ENCODE measurements at regions not wholly inside any gene's neighbourhood (a gene's known extent, or its start where the extent isn't known, plus 50 kb on each side); places are given as distances from the start of the nearest gene placed in this dataset.

DNA sequence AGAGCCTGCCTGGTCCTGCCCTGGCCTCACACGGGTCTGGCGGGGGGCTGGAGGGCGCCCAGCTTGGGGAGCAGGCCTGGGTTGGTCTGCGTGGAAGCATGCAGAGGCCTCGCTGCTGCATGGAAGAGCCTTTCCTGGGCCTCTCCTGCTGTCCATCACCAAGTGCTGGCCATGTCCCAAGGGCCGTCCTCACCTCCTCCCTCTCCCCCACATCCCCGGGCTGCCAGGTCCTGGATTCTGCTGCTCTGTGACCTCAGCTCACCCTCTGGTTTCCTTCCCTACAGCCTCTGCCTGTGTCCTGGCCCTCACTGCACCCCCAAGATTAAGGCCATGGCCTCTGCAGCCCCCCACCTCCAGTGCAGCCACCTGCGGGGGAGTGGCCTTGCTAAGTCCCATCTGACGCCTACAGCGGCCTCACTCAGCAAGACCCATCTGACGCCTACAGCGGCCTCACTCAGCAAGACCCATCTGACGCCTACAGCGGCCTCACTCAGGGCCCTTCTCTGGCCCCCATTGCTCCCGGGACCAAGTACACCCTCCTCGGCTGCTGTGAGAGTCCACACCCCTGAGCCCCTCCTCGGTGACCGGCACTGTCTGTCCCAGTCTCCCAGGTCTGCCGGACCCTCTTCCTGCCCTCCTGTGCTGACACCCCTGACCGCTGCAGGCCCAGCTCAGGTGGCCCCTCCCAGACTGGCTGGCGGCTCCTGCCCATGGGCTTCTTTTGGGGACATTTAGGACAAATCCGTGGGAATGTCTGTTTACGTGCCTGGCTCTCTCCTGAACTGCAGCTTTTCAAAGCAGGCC, 119.5 kb upstream of the B3GAT1 start:
- Histone ChIP-seq H3K27ac (no peak overlapping the region), H3K9me3 (no peaks in the 10 kb centered on the region), H3K27me3 (replicated peaks; ENCODE audit: insufficient read depth) (no peaks in the 10 kb centered on the region), H3K4me3 (no peak overlapping the region), H3K4me1 (replicated peaks) (no peaks in the 10 kb centered on the region), H3K36me3 (no peaks in the 10 kb centered on the region)
- intact Hi-C loops (cut with DNase I), result no loop called here
- no peak for DNase-seq (ENCODE audit: low spot score)
- TF ChIP-seq, protein P1, sequence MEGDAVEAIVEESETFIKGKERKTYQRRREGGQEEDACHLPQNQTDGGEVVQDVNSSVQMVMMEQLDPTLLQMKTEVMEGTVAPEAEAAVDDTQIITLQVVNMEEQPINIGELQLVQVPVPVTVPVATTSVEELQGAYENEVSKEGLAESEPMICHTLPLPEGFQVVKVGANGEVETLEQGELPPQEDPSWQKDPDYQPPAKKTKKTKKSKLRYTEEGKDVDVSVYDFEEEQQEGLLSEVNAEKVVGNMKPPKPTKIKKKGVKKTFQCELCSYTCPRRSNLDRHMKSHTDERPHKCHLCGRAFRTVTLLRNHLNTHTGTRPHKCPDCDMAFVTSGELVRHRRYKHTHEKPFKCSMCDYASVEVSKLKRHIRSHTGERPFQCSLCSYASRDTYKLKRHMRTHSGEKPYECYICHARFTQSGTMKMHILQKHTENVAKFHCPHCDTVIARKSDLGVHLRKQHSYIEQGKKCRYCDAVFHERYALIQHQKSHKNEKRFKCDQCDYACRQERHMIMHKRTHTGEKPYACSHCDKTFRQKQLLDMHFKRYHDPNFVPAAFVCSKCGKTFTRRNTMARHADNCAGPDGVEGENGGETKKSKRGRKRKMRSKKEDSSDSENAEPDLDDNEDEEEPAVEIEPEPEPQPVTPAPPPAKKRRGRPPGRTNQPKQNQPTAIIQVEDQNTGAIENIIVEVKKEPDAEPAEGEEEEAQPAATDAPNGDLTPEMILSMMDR (IDR thresholded peaks at IDR 0.05), result no peak
- TF ChIP-seq POLR2AphosphoS5 (IDR thresholded peaks at IDR 0.05), result no peak
- WGBS, result 70% methylated on average over 21 of the region's 23 CpGs

DNA sequence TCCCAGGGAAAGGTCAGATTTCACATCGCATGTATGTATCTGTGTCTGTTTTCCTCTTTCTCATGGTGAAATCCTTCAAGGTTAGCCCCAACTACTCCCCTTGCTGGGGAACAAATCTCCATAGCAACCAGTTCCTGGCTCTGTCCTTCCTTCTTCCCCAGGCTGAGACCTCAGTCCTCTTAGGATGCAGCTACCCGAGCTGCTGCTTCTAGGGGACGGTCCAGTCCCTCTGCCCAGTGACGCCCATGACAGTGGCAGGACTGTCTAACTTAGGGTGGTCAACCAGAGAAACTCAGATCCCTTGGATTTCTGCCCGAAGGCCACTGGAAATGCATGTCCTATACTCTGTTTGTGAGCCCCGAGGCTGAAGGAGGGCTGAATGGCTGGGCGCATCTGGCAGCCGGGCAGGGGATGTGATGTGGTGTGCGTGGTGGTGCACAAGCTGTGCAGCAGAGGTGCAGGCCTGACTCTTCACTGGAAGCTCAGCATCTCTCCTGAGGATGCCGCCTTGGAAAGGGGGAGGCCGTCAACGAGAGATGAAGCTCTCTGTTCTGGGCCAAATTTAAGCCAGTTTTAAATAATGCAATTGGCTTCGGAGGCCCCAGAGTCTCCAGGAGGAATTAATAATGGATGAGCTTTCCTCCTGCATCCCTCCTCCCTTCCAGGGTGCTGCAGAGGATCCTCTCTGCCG, 118.7 kb upstream of the B3GAT1 start:
- no peak overlapping the region for H3K4me3 ChIP-seq
- TF ChIP-seq POLR2A (IDR thresholded peaks at IDR 0.05), result no peak
- TF ChIP-seq POLR2AphosphoS5 (IDR thresholded peaks at IDR 0.05), result no peak
- TF ChIP-seq, protein P1 (IDR thresholded peaks at IDR 0.05), result no peak
- no peaks in the 10 kb centered on the region for H3K36me3 ChIP-seq
- no peaks in the 10 kb centered on the region for H3K4me1 ChIP-seq (replicated peaks)
- DNase-seq (ENCODE audit: low spot score), result no peak
- H3K27ac ChIP-seq, result no peak overlapping the region
- no peaks in the 10 kb centered on the region for H3K27me3 ChIP-seq (replicated peaks; ENCODE audit: insufficient read depth)
- H3K9me3 ChIP-seq, result no peaks in the 10 kb centered on the region
- intact Hi-C loops (cut with DNase I), result no loop called here
- WGBS, result 64% methylated on average over 14 of the region's 14 CpGs

DNA sequence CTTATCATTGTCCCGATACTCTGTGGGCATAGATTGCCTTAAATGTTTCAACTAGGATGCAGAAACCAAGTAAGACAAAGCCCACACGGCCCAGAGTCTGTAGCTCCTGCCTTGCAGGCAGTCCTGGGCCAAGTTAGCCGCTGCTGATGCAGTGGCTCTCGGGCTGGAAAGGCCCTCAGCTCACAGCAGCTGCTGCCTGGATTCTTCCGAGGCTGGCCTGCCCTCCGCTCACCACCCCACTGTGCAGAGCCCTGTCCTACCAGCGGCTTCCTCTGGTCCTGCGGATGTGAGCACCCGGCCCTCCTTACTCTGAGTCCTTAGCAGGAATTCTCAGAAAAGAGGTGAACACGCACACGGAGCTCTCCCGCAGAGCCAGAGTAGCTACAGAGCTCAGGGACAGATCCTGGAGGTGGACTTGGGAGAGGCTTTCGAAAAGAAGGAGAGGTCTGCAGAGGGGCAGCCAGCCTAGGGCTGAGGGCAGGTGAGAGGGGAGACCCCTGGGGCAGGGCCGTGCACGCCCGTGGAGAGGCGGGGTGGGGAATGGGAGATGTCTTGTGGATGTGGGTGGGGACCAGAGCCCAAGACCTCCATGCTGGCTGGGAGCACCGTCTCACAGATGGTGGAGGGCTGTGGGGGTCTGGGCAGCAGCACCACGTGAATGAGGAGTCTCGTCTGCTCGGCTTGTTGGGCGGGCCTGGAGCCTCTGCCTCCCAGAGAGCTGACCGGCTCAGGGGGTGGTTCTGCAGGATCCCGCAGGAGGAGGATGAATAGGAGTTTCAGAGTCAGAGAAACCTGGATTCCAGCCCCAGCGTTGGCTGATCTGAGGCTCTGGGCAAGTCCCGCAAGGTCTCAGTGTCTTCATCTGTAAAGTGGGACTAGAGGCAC, 117.4 kb upstream of the B3GAT1 start:
- no peaks in the 10 kb centered on the region for H3K4me1 ChIP-seq (replicated peaks)
- H3K27ac ChIP-seq, result no peak overlapping the region
- H3K4me3 ChIP-seq, result no peak overlapping the region
- whole genome bisulfite sequencing, result 83% methylated on average over 26 of the region's 26 CpGs
- DNase-seq (ENCODE audit: low spot score), result no peak
- intact Hi-C loops (cut with DNase I), result no loop called here
- H3K9me3 ChIP-seq, result no peaks in the 10 kb centered on the region
- no peaks in the 10 kb centered on the region for H3K27me3 ChIP-seq (replicated peaks; ENCODE audit: insufficient read depth)
- TF ChIP-seq POLR2AphosphoS5 (IDR thresholded peaks at IDR 0.05) (no peak), POLR2A (IDR thresholded peaks at IDR 0.05) (no peak)
- TF ChIP-seq, protein P1 (IDR thresholded peaks at IDR 0.05), result no peak
- no peaks in the 10 kb centered on the region for H3K36me3 ChIP-seq

DNA sequence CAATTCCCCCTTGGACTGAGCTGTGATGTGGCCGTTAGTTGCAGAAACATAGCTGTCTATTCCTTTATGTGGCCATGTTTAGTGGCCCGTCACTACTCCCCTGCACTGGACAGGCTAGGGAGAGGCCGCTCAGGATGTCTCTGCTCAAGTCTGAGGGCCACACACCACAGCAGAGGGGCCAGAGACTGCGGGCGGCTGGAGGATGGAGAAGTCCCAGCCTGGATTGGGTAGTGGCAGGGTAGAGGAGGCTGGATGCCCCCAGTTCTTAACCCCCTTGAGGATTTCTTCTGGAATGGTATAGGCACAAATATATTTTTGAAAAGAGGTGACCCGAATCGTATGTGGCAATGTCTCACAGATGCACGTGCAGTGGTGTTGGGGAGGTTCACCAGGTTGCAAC, 116.4 kb upstream of the B3GAT1 start:
- H3K27ac ChIP-seq, result no peak overlapping the region
- H3K36me3 ChIP-seq, result no peaks in the 10 kb centered on the region
- no peaks in the 10 kb centered on the region for H3K27me3 ChIP-seq (replicated peaks; ENCODE audit: insufficient read depth)
- TF ChIP-seq, protein P1 (IDR thresholded peaks at IDR 0.05), result no peak
- no peak for TF ChIP-seq POLR2A (IDR thresholded peaks at IDR 0.05)
- H3K9me3 ChIP-seq, result no peaks in the 10 kb centered on the region
- intact Hi-C loops (cut with DNase I), result no loop called here
- DNase-seq (ENCODE audit: low spot score), result no peak
- H3K4me1 ChIP-seq (replicated peaks), result no peaks in the 10 kb centered on the region
- WGBS, result 95% methylated on average over 8 of the region's 8 CpGs
- no peak overlapping the region for H3K4me3 ChIP-seq

All from prostate gland (tissue), 2 donors.